GM21447 (cell line): ENCODE measurements at regions not wholly inside any gene's neighbourhood (a gene's known extent, or its start where the extent isn't known, plus 50 kb on each side); places are given as distances from the start of the nearest gene placed in this dataset.
"Not testable (repeated sequence)": the region's sequence is repeated elsewhere in the genome, so short reads cannot be mapped to it uniquely, and the experiment has no call there.

Experiments used
- ATAC-seq: cut with Tn5 transposase; IDR thresholded peaks from one replicate; pipeline ENCODE4 v1.9.1; 2021; ENCODE audit not compliant: unreplicated experiment

DNA sequence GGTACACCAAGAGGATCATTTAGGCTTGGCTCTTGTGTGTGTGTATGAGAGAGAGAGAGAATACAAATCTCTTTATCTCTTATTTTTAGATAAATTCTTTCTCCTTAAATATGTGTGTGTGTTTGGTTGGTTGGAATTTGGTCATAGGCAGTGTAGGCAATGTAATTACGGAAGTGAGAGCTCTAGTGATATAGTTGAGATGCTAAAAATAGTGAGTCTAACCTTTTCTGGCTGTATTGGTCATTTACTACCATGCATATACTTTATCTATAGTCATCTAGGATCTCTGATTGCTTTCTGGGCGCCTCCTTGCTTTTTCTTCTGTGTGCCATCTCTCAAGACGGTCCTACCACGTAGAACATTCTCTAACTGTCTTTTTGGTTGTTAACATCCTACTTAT lies 250.2 kb downstream of the NUF2 start:
- no peak for ATAC-seq

DNA sequence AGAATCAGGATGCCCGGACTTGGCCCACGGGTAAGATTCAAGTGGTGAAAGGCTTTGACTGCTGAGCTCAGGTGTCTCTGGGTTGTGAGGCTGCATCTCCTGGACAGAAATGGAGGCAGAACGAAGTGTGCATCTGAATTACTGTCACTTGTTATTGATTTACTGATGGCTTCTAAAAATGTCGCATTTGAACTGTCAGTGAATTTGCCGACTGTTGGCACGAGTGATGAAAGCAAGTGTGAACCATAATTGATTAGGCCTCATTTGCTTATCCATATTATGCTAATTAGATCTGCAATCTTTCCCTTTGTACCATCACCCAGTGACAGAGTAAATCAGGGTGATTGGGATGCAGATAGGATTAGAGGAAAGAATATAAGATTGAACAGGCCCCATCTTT lies 252.4 kb downstream of the NUF2 start:
- no peak for ATAC-seq

DNA sequence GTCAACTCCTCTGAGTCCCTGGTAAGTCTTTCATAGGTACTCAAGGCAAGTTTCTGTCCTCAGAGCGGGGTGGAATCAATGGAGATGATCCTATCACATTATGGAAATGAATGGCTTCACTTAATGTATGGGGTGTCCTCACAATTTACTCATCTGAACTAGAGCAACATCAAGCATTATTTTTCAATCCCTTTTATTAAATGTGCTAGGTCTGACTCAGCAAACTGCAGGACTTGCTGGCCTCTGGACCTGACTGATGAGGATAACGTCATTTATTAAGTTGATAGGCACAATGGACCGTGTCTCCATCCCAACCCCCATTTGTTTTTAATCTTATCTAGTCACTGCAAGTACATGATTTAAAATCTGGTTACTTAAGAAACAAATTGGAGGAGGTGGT lies 259.2 kb downstream of the NUF2 start:
- ATAC-seq, result no peak

DNA sequence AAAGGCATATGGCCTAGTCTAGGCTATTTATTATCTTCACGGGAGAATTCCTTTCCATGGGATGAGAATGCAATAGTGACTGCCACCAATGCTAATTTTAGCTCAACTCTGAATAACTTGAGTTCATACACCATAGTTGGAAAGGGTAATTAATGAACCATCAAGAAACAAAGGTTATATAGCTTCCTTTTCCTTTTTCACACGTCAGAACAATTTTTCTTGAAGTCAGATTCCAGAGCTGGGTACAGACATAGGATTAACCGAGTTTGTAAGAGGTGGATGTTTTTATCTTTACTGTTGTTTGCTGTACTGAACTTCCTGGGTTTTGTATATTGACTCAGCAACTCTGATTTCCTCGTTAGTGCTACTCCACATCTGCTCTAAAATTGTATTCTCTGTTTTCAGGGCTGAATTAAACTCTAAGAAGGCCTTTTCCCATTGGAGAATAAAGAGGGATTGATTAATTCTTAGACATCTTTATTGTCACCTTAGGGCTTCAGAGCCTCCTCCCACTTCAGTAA lies 262.0 kb downstream of the NUF2 start:
- no peak for ATAC-seq

GRCh38 chr1:163585796-163586195 lies 264.0 kb downstream of the NUF2 start:
- no peak for ATAC-seq

- no peak for ATAC-seq
Measured at GRCh38 chr1:163588796-163589195, 267.0 kb downstream of the NUF2 start.

DNA sequence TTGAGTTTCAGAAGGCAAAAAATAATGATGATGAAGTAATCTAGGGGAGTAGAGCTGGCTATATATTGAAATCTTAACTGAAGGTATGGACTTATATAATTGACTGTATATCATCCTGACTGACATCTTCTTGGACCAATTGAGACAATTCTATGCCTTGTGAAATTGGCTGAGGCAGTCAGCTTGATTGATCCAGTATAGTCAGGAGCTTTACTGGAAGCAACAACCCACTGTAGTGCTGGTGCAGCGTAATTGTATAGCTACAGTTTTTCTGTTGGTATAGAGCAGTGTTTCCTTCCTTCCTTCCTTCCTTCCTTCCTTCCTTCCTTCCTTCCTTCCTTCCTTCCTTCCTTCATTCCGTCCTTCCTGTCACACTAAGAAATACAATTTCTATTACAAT lies 268.0 kb downstream of the NUF2 start:
- ATAC-seq, result no peak

GRCh38 chr1:163591131-163591530 lies 269.4 kb downstream of the NUF2 start:
- ATAC-seq, result not testable (repeated sequence)

GRCh38 chr1:163592623-163593022 lies 270.9 kb downstream of the NUF2 start:
- not testable (repeated sequence) for ATAC-seq

- ATAC-seq, result not testable (repeated sequence)
Measured at GRCh38 chr1:163596106-163596505, 274.4 kb downstream of the NUF2 start.

DNA sequence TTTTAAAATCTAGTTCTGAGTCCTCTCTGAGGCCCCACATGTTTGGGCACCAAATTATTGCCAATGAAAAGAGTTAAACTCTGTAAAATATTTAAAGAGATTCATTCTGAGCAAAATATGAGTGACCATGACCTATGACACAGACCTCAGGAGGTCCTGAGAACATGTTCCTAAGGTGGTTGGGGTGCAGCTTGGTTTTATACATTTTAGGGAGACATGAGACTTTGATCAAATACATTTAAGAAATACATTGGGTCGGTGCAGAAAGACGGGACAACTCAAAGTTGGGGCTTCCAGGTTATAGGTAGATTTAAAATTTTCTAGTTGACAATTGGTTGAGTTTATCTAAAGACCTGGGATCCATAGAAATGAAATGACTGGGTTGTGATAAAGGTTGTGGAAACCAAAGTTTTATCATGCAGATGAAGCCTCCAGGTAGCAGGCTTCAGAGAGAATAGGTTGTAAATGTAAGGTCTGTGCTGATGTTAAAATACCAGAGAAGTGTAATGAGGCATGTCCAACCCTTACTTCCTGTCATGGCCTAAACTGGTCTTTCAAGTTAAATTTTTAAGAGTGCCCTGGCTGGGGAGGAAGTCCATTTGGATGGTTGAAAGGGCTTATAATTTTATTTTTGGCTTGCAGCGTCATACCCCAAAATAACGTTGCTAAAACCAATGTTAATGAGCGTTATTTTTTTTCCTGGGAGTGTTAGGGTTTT lies 274.9 kb downstream of the NUF2 start:
- ATAC-seq, result no peak

- no peak for ATAC-seq
Measured at GRCh38 chr1:163604321-163604720, 282.6 kb downstream of the NUF2 start.

DNA sequence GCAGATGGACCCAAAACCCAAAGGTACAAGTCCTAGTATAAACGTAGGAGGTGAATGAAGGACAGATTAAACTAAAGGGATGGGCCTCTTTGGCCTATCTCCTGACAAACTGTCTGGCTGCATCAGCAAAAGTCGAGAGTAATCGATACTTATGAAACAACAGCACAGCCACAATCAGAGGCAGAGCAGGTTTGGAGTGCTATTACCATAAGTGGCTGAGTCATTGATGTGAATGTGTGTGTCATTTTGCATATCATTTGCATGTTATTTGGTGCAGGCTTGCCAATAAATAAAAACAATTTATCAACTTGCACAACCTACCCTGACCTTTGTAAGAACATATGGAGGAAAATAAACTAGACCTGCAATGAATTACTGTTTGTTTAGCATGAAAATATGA lies 283.1 kb downstream of the NUF2 start:
- ATAC-seq, result no peak

- no peak for ATAC-seq
Measured at GRCh38 chr1:163608979-163609378, 287.2 kb downstream of the NUF2 start.

DNA sequence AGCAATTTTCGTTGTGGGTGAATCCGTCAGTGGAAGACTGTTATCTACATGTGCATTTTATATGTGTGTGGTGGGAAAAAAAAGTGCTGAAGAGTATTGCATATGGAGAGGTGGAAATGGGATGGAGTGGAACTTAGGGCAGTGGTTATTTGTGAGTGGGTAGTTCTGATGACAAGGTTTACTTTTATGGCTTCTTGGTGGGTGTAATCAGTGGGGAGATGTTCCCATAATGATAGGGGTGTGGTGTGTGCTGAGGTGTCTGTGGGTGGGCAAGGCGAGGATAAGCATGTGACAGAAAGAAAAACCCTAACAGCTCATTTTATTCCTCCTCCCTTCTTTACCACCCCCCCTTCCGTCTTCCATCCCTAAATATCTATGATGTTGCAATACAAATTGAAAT lies 288.1 kb downstream of the NUF2 start:
- no peak for ATAC-seq

- no peak for ATAC-seq
Measured at GRCh38 chr1:163610486-163610885, 288.7 kb downstream of the NUF2 start.

- no peak for ATAC-seq
Measured at GRCh38 chr1:163614361-163614760, 292.6 kb downstream of the NUF2 start.

- no peak for ATAC-seq
Measured at GRCh38 chr1:163628034-163628773, 306.4 kb downstream of the NUF2 start.

DNA sequence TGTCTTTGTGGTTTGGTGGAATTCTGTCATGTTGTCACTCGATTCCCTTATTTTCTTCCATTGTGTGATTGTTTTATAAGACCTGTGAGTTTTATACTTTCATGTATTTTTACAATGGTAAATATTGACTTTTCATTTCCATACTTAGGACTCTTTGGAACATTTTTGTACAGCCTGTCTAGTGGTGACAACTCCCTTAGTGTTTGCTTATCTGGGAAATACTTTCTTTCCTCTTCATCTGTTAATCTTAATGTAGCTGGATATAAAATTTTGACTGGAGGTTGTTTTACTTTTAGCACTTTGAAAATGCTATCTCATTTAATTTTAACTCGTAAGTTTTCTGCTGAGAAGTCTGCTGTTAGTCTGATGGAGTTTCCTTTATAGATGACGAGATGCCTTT lies 310.5 kb downstream of the NUF2 start:
- no peak for ATAC-seq

DNA sequence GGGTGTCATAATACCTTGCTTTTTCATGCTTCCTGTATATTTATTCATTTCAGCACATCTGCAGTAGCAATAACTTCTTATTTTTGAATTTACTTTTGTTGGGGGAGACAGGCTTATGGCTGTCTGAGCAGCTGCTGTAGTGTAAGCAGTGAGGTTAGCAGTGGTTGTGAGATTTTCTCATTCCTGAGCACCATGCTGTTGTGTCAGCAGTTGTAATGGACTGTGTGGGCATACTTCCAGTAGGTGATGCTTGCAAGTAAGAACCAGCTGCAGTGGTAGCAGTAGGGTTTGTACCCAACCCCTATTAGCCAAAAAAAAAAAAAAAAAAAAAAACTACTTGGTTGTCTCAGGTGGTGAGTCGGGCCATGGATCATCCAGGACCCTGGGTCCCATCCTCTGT lies 311.6 kb downstream of the NUF2 start:
- no peak for ATAC-seq

DNA sequence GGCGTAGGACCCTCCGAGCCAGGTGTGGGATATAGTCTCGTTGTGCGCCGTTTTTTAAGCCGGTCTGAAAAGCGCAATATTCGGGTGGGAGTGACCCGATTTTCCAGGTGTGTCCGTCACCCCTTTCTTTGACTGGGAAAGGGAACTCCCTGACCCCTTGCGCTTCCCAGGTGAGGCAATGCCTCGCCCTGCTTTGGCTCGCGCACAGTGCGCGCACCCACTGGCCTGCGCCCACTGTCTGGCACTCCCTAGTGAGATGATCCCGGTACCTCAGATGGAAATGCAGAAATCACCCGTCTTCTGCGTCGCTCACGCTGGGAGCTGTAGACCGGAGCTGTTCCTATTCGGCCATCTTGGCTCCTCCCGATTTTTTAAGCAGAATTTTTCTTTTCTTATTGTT lies 323.9 kb downstream of the NUF2 start:
- ATAC-seq, result not testable (repeated sequence)

- ATAC-seq, result no peak
Measured at GRCh38 chr1:163650624-163651023, 328.9 kb downstream of the NUF2 start.
